ENCODE measurements at regions not wholly inside any gene's neighbourhood (a gene's known extent, or its start where the extent isn't known, plus 50 kb on each side); places are given as distances from the start of the nearest gene placed in this dataset.

DNA sequence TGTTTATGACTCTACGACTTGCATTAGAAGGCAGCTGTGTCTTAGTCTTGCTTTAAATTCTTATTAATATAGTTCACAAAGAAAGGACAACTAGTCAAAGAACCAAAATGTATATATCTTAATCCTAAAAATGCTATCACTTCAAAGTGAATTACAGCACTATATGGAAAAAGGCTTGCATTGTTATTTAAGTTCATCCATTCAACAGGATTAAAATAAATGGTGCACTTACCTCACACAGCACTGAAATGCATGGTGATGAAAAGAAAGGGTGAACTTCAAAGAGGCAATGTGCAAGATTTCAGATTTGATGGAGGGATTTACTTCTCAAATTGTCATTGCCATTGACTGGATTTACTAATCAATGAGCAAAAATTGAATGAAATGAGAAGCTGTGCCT lies 344.4 kb upstream of the NUDT12 start:
- ATAC-seq (no peak), DNase-seq (no peak)
- Histone ChIP-seq H3K27ac (no peak overlapping the region), H3K27me3 (no peaks in the 10 kb centered on the region), H3K36me3 (no peaks in the 10 kb centered on the region), H3K4me1 (no peaks in the 10 kb centered on the region), H3K9me3 (peaks cover 0 to 11% (median 0%) of the 10 kb centered on the region in 11 donors), H3K4me3 (no peak overlapping the region)
- TF ChIP-seq, protein P1, sequence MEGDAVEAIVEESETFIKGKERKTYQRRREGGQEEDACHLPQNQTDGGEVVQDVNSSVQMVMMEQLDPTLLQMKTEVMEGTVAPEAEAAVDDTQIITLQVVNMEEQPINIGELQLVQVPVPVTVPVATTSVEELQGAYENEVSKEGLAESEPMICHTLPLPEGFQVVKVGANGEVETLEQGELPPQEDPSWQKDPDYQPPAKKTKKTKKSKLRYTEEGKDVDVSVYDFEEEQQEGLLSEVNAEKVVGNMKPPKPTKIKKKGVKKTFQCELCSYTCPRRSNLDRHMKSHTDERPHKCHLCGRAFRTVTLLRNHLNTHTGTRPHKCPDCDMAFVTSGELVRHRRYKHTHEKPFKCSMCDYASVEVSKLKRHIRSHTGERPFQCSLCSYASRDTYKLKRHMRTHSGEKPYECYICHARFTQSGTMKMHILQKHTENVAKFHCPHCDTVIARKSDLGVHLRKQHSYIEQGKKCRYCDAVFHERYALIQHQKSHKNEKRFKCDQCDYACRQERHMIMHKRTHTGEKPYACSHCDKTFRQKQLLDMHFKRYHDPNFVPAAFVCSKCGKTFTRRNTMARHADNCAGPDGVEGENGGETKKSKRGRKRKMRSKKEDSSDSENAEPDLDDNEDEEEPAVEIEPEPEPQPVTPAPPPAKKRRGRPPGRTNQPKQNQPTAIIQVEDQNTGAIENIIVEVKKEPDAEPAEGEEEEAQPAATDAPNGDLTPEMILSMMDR (IDR thresholded peaks at IDR 0.05), result no peak
- WGBS, 2 donors, result 60 to 95% methylated on average over 1 of the region's 1 CpG
- intact Hi-C loops (cut with DNase I), result no loop called here

DNA sequence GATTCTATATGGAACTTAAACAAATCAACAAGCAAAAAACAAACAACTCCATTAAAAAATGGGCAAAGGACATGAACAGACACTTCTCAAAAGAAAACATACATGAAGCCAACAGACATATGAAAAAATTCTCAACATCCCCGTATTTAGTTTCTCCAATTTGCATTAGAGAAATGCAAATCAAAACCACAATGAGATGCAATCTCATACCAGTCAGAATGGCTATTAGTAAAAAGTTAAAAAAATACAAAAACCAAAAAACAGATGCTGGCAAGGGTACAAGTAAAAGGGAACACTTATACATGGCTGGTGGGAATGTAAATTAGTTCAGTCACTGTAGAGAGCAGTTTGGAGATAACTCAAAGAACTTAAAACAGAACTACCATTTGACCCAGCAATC lies 342.1 kb upstream of the NUDT12 start:
- H3K27ac ChIP-seq, result no peak overlapping the region
- no peaks in the 10 kb centered on the region for H3K27me3 ChIP-seq
- H3K36me3 ChIP-seq, result no peaks in the 10 kb centered on the region
- H3K9me3 ChIP-seq, result peaks cover 0 to 11% (median 0%) of the 10 kb centered on the region in 11 donors
- H3K4me3 ChIP-seq, result no peak overlapping the region
- DNase-seq (no peak), ATAC-seq (no peak)
- intact Hi-C loops (cut with DNase I), result no loop called here
- H3K4me1 ChIP-seq, result no peaks in the 10 kb centered on the region
- 84 to 95% methylated on average over 1 of the region's 1 CpG for WGBS, 2 donors
- TF ChIP-seq, protein P1 (IDR thresholded peaks at IDR 0.05), result no peak

DNA sequence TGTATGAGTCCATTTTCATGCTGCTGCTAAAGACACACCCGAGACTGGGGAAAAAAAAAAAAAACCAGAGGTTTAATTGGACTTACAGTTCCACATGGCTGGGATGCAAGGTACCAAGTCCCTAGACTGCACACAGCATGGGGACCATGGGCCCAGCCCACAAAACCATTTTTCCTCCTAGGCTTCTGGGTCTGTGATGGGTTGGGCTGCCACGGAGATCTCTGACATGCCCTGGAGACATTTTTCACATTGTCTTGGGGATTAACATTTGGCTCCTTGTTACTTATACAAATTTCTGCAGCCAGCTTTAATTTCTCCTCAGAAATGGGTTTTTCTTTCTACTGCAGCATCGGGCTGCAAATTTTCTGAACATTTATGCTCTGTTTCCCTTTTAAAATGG lies 340.3 kb upstream of the NUDT12 start:
- WGBS, 2 donors, result 81 to 84% methylated on average over 3 of the region's 3 CpGs
- Histone ChIP-seq H3K4me3 (no peak overlapping the region), H3K9me3 (peaks cover 0 to 13% (median 0%) of the 10 kb centered on the region in 11 donors), H3K4me1 (no peaks in the 10 kb centered on the region), H3K36me3 (no peaks in the 10 kb centered on the region), H3K27me3 (no peaks in the 10 kb centered on the region), H3K27ac (no peak overlapping the region)
- DNase-seq (no peak), ATAC-seq (no peak)
- TF ChIP-seq, protein P1 (IDR thresholded peaks at IDR 0.05), result no peak
- intact Hi-C loops (cut with DNase I), result no loop called here

DNA sequence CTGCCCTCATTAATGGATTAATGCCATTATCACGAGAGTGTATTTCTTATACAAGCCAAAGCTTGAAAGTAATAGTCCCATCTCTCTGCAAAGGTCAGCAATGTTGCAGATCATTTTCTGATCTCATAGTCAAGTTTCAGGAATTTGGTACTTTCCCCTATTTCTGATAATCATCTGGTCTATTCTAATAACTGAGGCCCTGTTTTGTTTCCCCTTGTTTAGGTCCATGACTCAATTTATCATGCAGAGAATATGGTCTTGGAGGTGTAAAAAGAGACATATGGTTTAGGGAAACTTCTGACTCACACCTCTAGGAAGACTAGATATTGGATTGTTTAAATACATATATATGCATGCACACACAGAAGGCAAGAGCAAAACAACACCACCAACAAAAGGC lies 339.3 kb upstream of the NUDT12 start:
- TF ChIP-seq, protein P1 (IDR thresholded peaks at IDR 0.05), result no peak
- H3K4me1 ChIP-seq, result no peaks in the 10 kb centered on the region
- no peaks in the 10 kb centered on the region for H3K36me3 ChIP-seq
- intact Hi-C loops (cut with DNase I), result no loop called here
- H3K27ac ChIP-seq, result no peak overlapping the region
- ATAC-seq (no peak), DNase-seq (no peak)
- no peak overlapping the region for H3K4me3 ChIP-seq
- H3K27me3 ChIP-seq, result no peaks in the 10 kb centered on the region
- WGBS, 2 donors, result 88 to 89% methylated on average over 1 of the region's 1 CpG
- peaks cover 0 to 13% (median 0%) of the 10 kb centered on the region in 11 donors for H3K9me3 ChIP-seq
